Thyroid gland (tissue), 4 donors: ENCODE measurements at regions not wholly inside any gene's neighbourhood (a gene's known extent, or its start where the extent isn't known, plus 50 kb on each side); places are given as distances from the start of the nearest gene placed in this dataset.

Source experiments
- CTCF ChIP-seq, 6 experiments: fragments of 200-600 bp in 3 of 6; fragments of 450-650 bp in 3 of 6; sonication (generic) in 3 of 6; IDR thresholded peaks; one replicate each; pipeline ENCODE4 v1.5.1; 2016 to 2019; ENCODE audit warnings: antibody characterized with exemption in 6 of 6, mild to moderate bottlenecking in 2 of 6, inconsistent platforms in 1 of 6, moderate library complexity in 1 of 6
- POLR2A ChIP-seq, 2 donors: fragments of 450-650 bp; IDR thresholded peaks; one replicate each; pipeline ENCODE4 v1.6.1; 2017; ENCODE audit warnings: antibody characterized with exemption in 2 of 2, mild to moderate bottlenecking in 2 of 2, moderate library complexity in 1 of 2

GRCh38 chr9:107989544-107989943 is 500.0 kb upstream of the KLF4 start:
- TF ChIP-seq CTCF (IDR thresholded peaks at IDR 0.05): no peak
- TF ChIP-seq POLR2A (IDR thresholded peaks at IDR 0.05): no peak
